ENCODE measurements at regions not wholly inside any gene's neighbourhood (a gene's known extent, or its start where the extent isn't known, plus 50 kb on each side); places are given as distances from the start of the nearest gene placed in this dataset.
A peak's percentile ranks its signal among the peaks of the same experiment; 100 is the strongest.

DNA sequence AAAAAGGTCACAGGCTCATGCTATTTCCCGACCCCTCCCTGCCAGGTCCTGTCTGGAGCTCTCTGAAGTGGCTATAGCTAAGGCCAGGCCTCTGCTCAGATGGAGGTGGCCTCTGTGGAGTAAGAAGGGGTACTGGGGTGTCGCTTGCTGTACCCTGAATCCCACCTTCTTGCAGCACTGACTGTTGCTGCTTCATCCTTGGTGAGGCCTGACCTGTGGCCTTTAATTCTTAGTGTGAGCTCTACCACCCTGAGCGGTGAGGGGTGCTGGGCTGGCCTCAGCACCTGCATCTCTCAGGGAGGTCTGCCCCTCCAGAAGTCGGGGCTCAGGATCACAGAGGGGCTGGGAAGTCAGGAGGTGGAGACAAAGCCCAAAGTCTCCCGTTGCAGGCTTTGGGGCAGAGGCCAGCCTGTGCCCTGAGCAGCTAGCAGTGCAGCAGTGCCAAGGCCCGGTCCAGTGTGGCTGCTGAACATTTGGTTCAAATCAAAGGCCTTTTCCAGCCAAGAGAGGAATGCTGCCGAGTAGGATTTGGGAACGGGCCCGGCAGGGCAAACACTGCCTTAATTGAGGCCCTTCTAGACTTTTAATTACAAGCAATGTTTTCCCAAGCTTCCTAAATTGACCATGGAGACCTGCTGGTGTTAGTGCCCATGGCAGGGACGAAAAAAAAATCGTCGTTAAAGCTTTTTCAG, 133.5 kb upstream of the HAAO start:
- BruUV-seq (replicated peaks): no TSS peak
- TF ChIP-seq EZH2phosphoT487 (IDR thresholded peaks at IDR 0.05; ENCODE audit: borderline replicate concordance, low read depth, low read length): no peak
- TF ChIP-seq, protein P1, sequence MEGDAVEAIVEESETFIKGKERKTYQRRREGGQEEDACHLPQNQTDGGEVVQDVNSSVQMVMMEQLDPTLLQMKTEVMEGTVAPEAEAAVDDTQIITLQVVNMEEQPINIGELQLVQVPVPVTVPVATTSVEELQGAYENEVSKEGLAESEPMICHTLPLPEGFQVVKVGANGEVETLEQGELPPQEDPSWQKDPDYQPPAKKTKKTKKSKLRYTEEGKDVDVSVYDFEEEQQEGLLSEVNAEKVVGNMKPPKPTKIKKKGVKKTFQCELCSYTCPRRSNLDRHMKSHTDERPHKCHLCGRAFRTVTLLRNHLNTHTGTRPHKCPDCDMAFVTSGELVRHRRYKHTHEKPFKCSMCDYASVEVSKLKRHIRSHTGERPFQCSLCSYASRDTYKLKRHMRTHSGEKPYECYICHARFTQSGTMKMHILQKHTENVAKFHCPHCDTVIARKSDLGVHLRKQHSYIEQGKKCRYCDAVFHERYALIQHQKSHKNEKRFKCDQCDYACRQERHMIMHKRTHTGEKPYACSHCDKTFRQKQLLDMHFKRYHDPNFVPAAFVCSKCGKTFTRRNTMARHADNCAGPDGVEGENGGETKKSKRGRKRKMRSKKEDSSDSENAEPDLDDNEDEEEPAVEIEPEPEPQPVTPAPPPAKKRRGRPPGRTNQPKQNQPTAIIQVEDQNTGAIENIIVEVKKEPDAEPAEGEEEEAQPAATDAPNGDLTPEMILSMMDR (conservative IDR thresholded peaks at IDR 0.05; ENCODE audit: low read length): no peak
- no peak overlapping the region for H3K4me3 ChIP-seq (ENCODE audit: low read depth, low read length, poor library complexity, severe bottlenecking)
- H3K9me3 ChIP-seq (ENCODE audit: low read length): no peaks in the 10 kb centered on the region
- no peaks in the 10 kb centered on the region for H3K9me2 ChIP-seq (ENCODE audit: insufficient read depth, low read length)
- ChIA-PET CTCF (ENCODE audit: unreplicated experiment) (interaction anchor here (0.6 kb wide), 1 partner anchor 1011 kb away, joined by 3 read pairs; no protein-coding TSS in a partner anchor), POLR2A (no interaction called here)
- H4K20me1 ChIP-seq (ENCODE audit: insufficient read depth, low read length): no peaks in the 10 kb centered on the region
- no peaks in the 10 kb centered on the region for H3K79me2 ChIP-seq (ENCODE audit: insufficient read depth, low read depth, low read length)
- DNase-seq (ENCODE audit: low spot score): no peak
- intact Hi-C loops (cut with micrococcal nuclease; ENCODE audit: unreplicated experiment): no loop called here
- H3K36me3 ChIP-seq (ENCODE audit: insufficient read depth, low read length): no peaks in the 10 kb centered on the region
- H2AFZ ChIP-seq (ENCODE audit: low read length): 0 out of 2 replicates have a peak overlapping the region, but pooled peaks have one; percentile 2
- no peak overlapping the region for H3K27ac ChIP-seq (ENCODE audit: low read depth, low read length, poor library complexity, severe bottlenecking)
- H3K4me1 ChIP-seq (ENCODE audit: insufficient read depth, low read length, poor library complexity, severe bottlenecking): no peaks in the 10 kb centered on the region
- no peak overlapping the region for H3K4me2 ChIP-seq (ENCODE audit: low read length)

DNA sequence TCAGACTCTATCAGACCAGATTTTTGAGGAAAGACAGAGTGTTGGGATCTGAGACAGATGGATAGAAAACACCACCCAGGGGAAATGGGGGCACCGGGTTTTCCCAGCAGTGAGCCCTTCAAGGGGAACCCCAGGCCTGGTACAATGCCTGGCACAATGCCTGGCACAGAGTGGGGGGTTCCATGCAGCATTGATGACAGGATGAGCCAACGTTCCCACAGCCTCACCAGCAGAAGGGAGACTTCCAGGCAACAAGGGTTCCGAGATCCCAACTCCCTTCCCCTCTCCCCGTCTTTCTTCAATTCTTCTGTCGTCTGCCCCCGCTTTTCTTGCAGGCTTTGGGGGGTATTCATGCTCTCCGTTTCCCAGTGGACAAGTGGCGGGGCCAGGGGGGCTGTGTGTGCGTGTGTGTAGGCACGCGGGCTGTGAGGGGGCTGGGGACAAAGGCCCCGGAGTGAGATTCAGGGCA, 132.1 kb upstream of the HAAO start:
- no peak overlapping the region for H3K4me3 ChIP-seq (ENCODE audit: low read depth, low read length, poor library complexity, severe bottlenecking)
- TF ChIP-seq, protein P1 (conservative IDR thresholded peaks at IDR 0.05; ENCODE audit: low read length): no peak
- TF ChIP-seq EZH2phosphoT487 (IDR thresholded peaks at IDR 0.05; ENCODE audit: borderline replicate concordance, low read depth, low read length): no peak
- intact Hi-C loops (cut with micrococcal nuclease; ENCODE audit: unreplicated experiment): no loop called here
- no peaks in the 10 kb centered on the region for H3K9me3 ChIP-seq (ENCODE audit: low read length)
- BruUV-seq (replicated peaks): no TSS peak
- no peaks in the 10 kb centered on the region for H3K9me2 ChIP-seq (ENCODE audit: insufficient read depth, low read length)
- POLR2A ChIA-PET: interaction anchor here (0.6 kb wide), 1 partner anchor 107 kb away, joined by 4 read pairs; no protein-coding TSS in a partner anchor
- H2AFZ ChIP-seq (ENCODE audit: low read length): no peak overlapping the region
- H3K27ac ChIP-seq (ENCODE audit: low read depth, low read length, poor library complexity, severe bottlenecking): no peak overlapping the region
- H3K4me2 ChIP-seq (ENCODE audit: low read length): no peak overlapping the region
- no peaks in the 10 kb centered on the region for H3K36me3 ChIP-seq (ENCODE audit: insufficient read depth, low read length)
- CTCF ChIA-PET (ENCODE audit: unreplicated experiment): no interaction called here
- H4K20me1 ChIP-seq (ENCODE audit: insufficient read depth, low read length): no peaks in the 10 kb centered on the region
- H3K4me1 ChIP-seq (ENCODE audit: insufficient read depth, low read length, poor library complexity, severe bottlenecking): no peaks in the 10 kb centered on the region
- no peaks in the 10 kb centered on the region for H3K79me2 ChIP-seq (ENCODE audit: insufficient read depth, low read depth, low read length)
- no peak for DNase-seq (ENCODE audit: low spot score)

Data from OCI-LY7 (cell line).